H1 (cell line): ENCODE measurements at regions not wholly inside any gene's neighbourhood (a gene's known extent, or its start where the extent isn't known, plus 50 kb on each side); places are given as distances from the start of the nearest gene placed in this dataset.

Experiments used
- CTCF ChIA-PET: fragments of 300-600 bp; sonication (Branson Sonifier 250); formaldehyde crosslinking; loops from one replicate; lab custom pipeline; 2021; ENCODE audit not compliant: partially characterized antibody; lab: Charles Lee
- POLR2A ChIA-PET: fragments of 300-600 bp; sonication (Branson Sonifier 250); formaldehyde crosslinking; loops from one replicate; lab custom pipeline; 2021; ENCODE audit warnings: inconsistent platforms; ENCODE audit not compliant: partially characterized antibody; lab: Charles Lee
- DNase-seq, 2 experiments: peaks; one replicate each; pipeline versions ENCODE4 v3.0.0 to v3.0.0-alpha.2; 2010 to 2022; ENCODE audit warnings: low spot score in 2 of 2, low read depth in 1 of 2, mixed read lengths in 1 of 2
- FAIRE-seq: peaks from 2 replicates; lab custom pipeline; 2011; peaks lifted over from hg19 to GRCh38; lab: Jason Lieb, UNC
- H2AFZ ChIP-seq: 2 replicates; pipeline ENCODE4 v1.8.1; 2012; ENCODE audit warnings: low read length, inconsistent platforms
- H2AK5ac ChIP-seq: 2 replicates; pipeline ENCODE4 v1.6.1; 2013; ENCODE audit warnings: low read depth, low read length
- H2BK120ac ChIP-seq: replicated peaks from 2 replicates; pipeline ENCODE3; 2013; ENCODE audit warnings: low read depth, low read length, inconsistent platforms
- H2BK12ac ChIP-seq: 2 replicates; pipeline ENCODE4 v1.6.1; 2013; ENCODE audit warnings: low read depth, low read length
- H2BK15ac ChIP-seq: 2 replicates; pipeline ENCODE4 v1.6.1; 2013; ENCODE audit warnings: low read length
- H2BK20ac ChIP-seq: 2 replicates; pipeline ENCODE4 v1.6.1; 2013; ENCODE audit warnings: low read length
- H2BK5ac ChIP-seq: 2 replicates; pipeline ENCODE4 v1.6.1; 2013; ENCODE audit warnings: low read depth, low read length
- H3K14ac ChIP-seq: 2 replicates; pipeline ENCODE4 v1.6.1; 2013; ENCODE audit warnings: inconsistent platforms; ENCODE audit not compliant: insufficient read length
- H3K18ac ChIP-seq: 2 replicates; pipeline ENCODE4 v1.6.1; 2013; ENCODE audit warnings: low read length; ENCODE audit errors: extremely low read depth
- H3K23ac ChIP-seq: 2 replicates; pipeline ENCODE4 v1.6.1; 2013; ENCODE audit warnings: inconsistent platforms; ENCODE audit not compliant: insufficient read length
- H3K23me2 ChIP-seq: 2 replicates; pipeline ENCODE4 v1.6.1; 2013; ENCODE audit warnings: low read depth, low read length
- H3K27ac ChIP-seq: 2 replicates; pipeline ENCODE4 v1.6.1; 2011; ENCODE audit warnings: low read depth, low read length, inconsistent platforms
- H3K27me3 ChIP-seq, 4 experiments: replicated peaks in 1 of 4; 1 replicate in 1 of 4; 2 replicates in 3 of 4; pipeline versions ENCODE4 v1.6.1 to v1.8.1; 2011 to 2013; ENCODE audit warnings: low read length in 3 of 4, mild to moderate bottlenecking in 3 of 4, inconsistent platforms in 2 of 4, mixed read lengths in 2 of 4, moderate library complexity in 1 of 4; ENCODE audit not compliant: control insufficient read depth in 3 of 4, insufficient read depth in 3 of 4; ENCODE audit errors: extremely low read depth in 1 of 4
- H3K36me3 ChIP-seq, 4 experiments: 2 replicates each; pipeline versions ENCODE4 v1.6.1 to v1.8.1; 2011 to 2013; ENCODE audit warnings: mild to moderate bottlenecking in 4 of 4, low read length in 3 of 4, moderate library complexity in 2 of 4, control low read depth in 1 of 4, inconsistent platforms in 1 of 4; ENCODE audit not compliant: insufficient read depth in 4 of 4, control insufficient read depth in 2 of 4
- H3K4ac ChIP-seq: replicated peaks from 2 replicates; pipeline ENCODE3; 2013; ENCODE audit warnings: low read length, low read depth, mixed read lengths, inconsistent platforms; ENCODE audit not compliant: insufficient read length
- H3K4me1 ChIP-seq, 4 experiments: replicated peaks in 1 of 4; 1 replicate in 1 of 4; 2 replicates in 3 of 4; pipeline versions ENCODE4 v1.6.1 to v1.8.1; 2011 to 2013; ENCODE audit warnings: low read length in 3 of 4, inconsistent platforms in 2 of 4, mixed read lengths in 1 of 4; ENCODE audit not compliant: insufficient read depth in 4 of 4, control insufficient read depth in 3 of 4
- H3K4me2 ChIP-seq, 2 experiments: 2 replicates each; pipeline versions ENCODE4 v1.6.1 to v1.8.1; 2011 to 2013; ENCODE audit warnings: low read depth in 2 of 2, low read length in 2 of 2, control low read depth in 1 of 2, inconsistent platforms in 1 of 2, mild to moderate bottlenecking in 1 of 2; ENCODE audit not compliant: insufficient read depth in 1 of 2
- H3K4me3 ChIP-seq, 4 experiments: fragments of 200-600, 300-600 bp in 1 of 4; sonication (generic), shearing (Covaris generic), sonication (Bioruptor Twin) in 1 of 4; 2 replicates each; pipeline versions ENCODE4 v1.5.1 to v1.8.1; 2011 to 2016; ENCODE audit warnings: low read length in 4 of 4, low read depth in 3 of 4, control low read depth in 2 of 4, inconsistent platforms in 2 of 4, mild to moderate bottlenecking in 2 of 4, mixed read lengths in 1 of 4, moderate library complexity in 1 of 4; ENCODE audit not compliant: insufficient read depth in 2 of 4; ENCODE audit errors: extremely low read depth in 1 of 4
- H3K56ac ChIP-seq: replicated peaks from 2 replicates; pipeline ENCODE3; 2013; ENCODE audit warnings: low read depth, mild to moderate bottlenecking, mixed read lengths, low read length, inconsistent platforms; ENCODE audit not compliant: insufficient read length
- H3K79me1 ChIP-seq: 2 replicates; pipeline ENCODE4 v1.6.1; 2013; ENCODE audit warnings: low read depth, low read length, control low read depth
- H3K79me2 ChIP-seq, 2 experiments: 2 replicates each; pipeline versions ENCODE4 v1.6.1 to v1.8.1; 2012 to 2013; ENCODE audit warnings: low read length in 2 of 2, mild to moderate bottlenecking in 2 of 2, inconsistent platforms in 1 of 2; ENCODE audit not compliant: insufficient read depth in 2 of 2, control insufficient read depth in 1 of 2
- H3K9ac ChIP-seq, 4 experiments: replicated peaks in 1 of 4; 1 replicate in 1 of 4; 2 replicates in 3 of 4; pipeline versions ENCODE4 v1.6.1 to v1.8.1; 2011 to 2013; ENCODE audit warnings: low read depth in 3 of 4, low read length in 3 of 4, control low read depth in 2 of 4, mild to moderate bottlenecking in 2 of 4, moderate library complexity in 2 of 4, inconsistent platforms in 1 of 4; ENCODE audit errors: extremely low read depth in 1 of 4
- H3K9me3 ChIP-seq, 2 experiments: 2 replicates each; pipeline versions ENCODE4 v1.6.1 to v1.8.1; 2012 to 2013; ENCODE audit warnings: mild to moderate bottlenecking in 2 of 2, moderate library complexity in 2 of 2, control low read depth in 1 of 2, inconsistent platforms in 1 of 2, low read depth in 1 of 2, low read length in 1 of 2, mixed read lengths in 1 of 2; ENCODE audit not compliant: insufficient read depth in 2 of 2
- H4K20me1 ChIP-seq, 2 experiments: replicated peaks in 1 of 2; 2 replicates each; pipeline versions ENCODE3 to v1.8.1; 2011 to 2013; ENCODE audit warnings: inconsistent platforms in 2 of 2, low read length in 2 of 2, mild to moderate bottlenecking in 1 of 2; ENCODE audit not compliant: insufficient read depth in 2 of 2, control insufficient read depth in 1 of 2
- H4K5ac ChIP-seq: 2 replicates; pipeline ENCODE4 v1.6.1; 2013; ENCODE audit warnings: low read length, low read depth, mixed read lengths, inconsistent platforms; ENCODE audit not compliant: insufficient read length
- H4K8ac ChIP-seq: 2 replicates; pipeline ENCODE4 v1.8.0; 2013; ENCODE audit warnings: mild to moderate bottlenecking, moderate library complexity, low read length, inconsistent platforms; ENCODE audit not compliant: insufficient read depth; ENCODE audit errors: extremely low read depth
- H4K91ac ChIP-seq: replicated peaks from 2 replicates; pipeline ENCODE3; 2013; ENCODE audit warnings: low read length, mixed read lengths, inconsistent platforms; ENCODE audit not compliant: insufficient read length
- ATF3 ChIP-seq: IDR thresholded peaks from 2 replicates; pipeline ENCODE4 v1.6.1; 2011; ENCODE audit warnings: low read depth, mild to moderate bottlenecking, low read length; ENCODE audit not compliant: insufficient read depth
- BRCA1 ChIP-seq: IDR thresholded peaks from 2 replicates; pipeline ENCODE4 v1.6.1; 2012; ENCODE audit warnings: low read depth, low read length, improper control_type of control experiment
- FOSL1 ChIP-seq: IDR thresholded peaks from 2 replicates; pipeline ENCODE4 v1.6.1; 2011; ENCODE audit warnings: mild to moderate bottlenecking, low read depth, low read length, moderate library complexity; ENCODE audit not compliant: insufficient read depth
- KDM1A ChIP-seq: fragments of 200-600, 300-600 bp; sonication (generic); IDR thresholded peaks from 2 replicates; pipeline ENCODE4 v1.7.1; 2016; ENCODE audit warnings: mild to moderate bottlenecking, low read length, borderline replicate concordance
- PHF8 ChIP-seq: fragments of 200-600 bp; sonication (generic); conservative IDR thresholded peaks from 2 replicates; pipeline ENCODE4 v1.7.1; 2012; ENCODE audit warnings: low read depth, mild to moderate bottlenecking, inconsistent platforms, low read length, moderate library complexity
- YY1 ChIP-seq: IDR thresholded peaks from 2 replicates; pipeline ENCODE4 v1.6.1; 2011; ENCODE audit warnings: low read depth, mild to moderate bottlenecking, low read length
- WGBS, 2 experiments: shearing (Covaris generic) in 1 of 2; methylation state at CpG; one replicate each; pipeline versions ENCODE4 v1.1.6 to v1.1.7; 2013 to 2015; ENCODE audit warnings: low lambda C conversion rate in 2 of 2, mixed read lengths in 2 of 2, inconsistent platforms in 1 of 2, low coverage in 1 of 2, missing lambda C conversion rate in 1 of 2; ENCODE audit not compliant: insufficient replicate concordance in 2 of 2, insufficient coverage in 1 of 2, insufficient read length in 1 of 2; ENCODE audit errors: extremely low coverage in 1 of 2, missing lambda C conversion rate in 1 of 2; 5-methylcytosine and 5-hydroxymethylcytosine counted together

DNA sequence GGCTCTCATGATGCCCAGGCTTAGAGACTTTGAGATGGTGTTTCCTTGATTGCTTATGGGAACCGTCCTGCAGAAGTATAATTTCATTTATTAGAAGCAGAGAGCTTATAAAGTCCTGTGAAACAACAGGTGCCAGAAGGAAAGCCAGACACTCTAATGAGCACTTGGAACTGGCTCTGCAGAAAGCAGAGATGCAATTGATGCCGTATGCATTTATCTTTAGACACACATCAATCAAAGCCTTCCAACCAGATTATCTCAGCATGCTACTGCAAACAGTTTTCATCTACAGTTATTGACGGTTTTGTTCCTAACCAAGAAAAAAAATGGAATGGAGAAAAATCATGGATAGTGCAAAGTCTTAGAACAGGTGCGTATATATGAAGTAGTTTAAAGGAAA, 371.7 kb upstream of the PRKCQ start:
- H3K23ac ChIP-seq, result no peak overlapping the region
- H3K27me3 ChIP-seq, result no peaks in the 10 kb centered on the region
- TF ChIP-seq ATF3, result no peak
- no peak for TF ChIP-seq PHF8
- no peak for TF ChIP-seq FOSL1
- TF ChIP-seq BRCA1, result no peak
- no peak for TF ChIP-seq KDM1A
- TF ChIP-seq YY1, result no peak

More for the DNA sequence above, 371.7 kb upstream of the PRKCQ start:
- Histone ChIP-seq H3K4me2 (no peak overlapping the region), H3K79me1 (no peaks in the 10 kb centered on the region), H3K9me3 (0 out of 4 replicates have a peak, but pooled peaks cover 0 to 2% of the 10 kb centered on the region in 2 experiments), H2BK120ac (no peak overlapping the region), H4K8ac (no peak overlapping the region), H2AK5ac (no peak overlapping the region), H2BK5ac (no peak overlapping the region), H3K18ac (no peak overlapping the region), H3K4me1 (no peaks in the 10 kb centered on the region), H2BK12ac (no peak overlapping the region), H4K20me1 (no peaks in the 10 kb centered on the region), H3K79me2 (no peaks in the 10 kb centered on the region), H3K27ac (no peak overlapping the region), H3K14ac (no peak overlapping the region), H2BK20ac (no peak overlapping the region), H3K4me3 (no peak overlapping the region), H2AFZ (no peak overlapping the region), H3K9ac (no peak overlapping the region), H3K56ac (no peak overlapping the region), H3K36me3 (no peaks in the 10 kb centered on the region), H3K23me2 (no peaks in the 10 kb centered on the region), H4K5ac (no peak overlapping the region), H2BK15ac (no peak overlapping the region), H4K91ac (no peak overlapping the region), H3K4ac (no peak overlapping the region)
- 77% methylated on average over 4 of the region's 4 CpGs; no CpG with 5 or more reads in 1 of the 2 experiments for WGBS, 2 experiments
- POLR2A ChIA-PET, result no interaction called here
- CTCF ChIA-PET, result interaction anchor here (1.0 kb wide), 1 partner anchor 23 kb away, joined by 3 read pairs; no protein-coding TSS in a partner anchor
- no peak for FAIRE-seq
- no peak for DNase-seq
